H1 (cell line): ENCODE measurements at regions not wholly inside any gene's neighbourhood (a gene's known extent, or its start where the extent isn't known, plus 50 kb on each side); places are given as distances from the start of the nearest gene placed in this dataset.

Source experiments
- BCL11A ChIP-seq, 2 experiments: IDR thresholded peaks; one replicate each; pipeline ENCODE4 v1.6.1; 2011; ENCODE audit warnings: low read depth in 2 of 2, low read length in 2 of 2, mild to moderate bottlenecking in 2 of 2
- CEBPB ChIP-seq: IDR thresholded peaks from 2 replicates; pipeline ENCODE4 v1.6.1; 2012; ENCODE audit warnings: low read depth, low read length
- CHD7 ChIP-seq: fragments of 300-600 bp; sonication (generic); IDR thresholded peaks from 2 replicates; pipeline ENCODE4 v1.7.1; 2012; ENCODE audit warnings: low read length, moderate library complexity, mild to moderate bottlenecking, inconsistent platforms; ENCODE audit not compliant: insufficient replicate concordance
- E2F6 ChIP-seq: IDR thresholded peaks from 2 replicates; pipeline ENCODE4 v1.6.1; 2012; ENCODE audit warnings: inconsistent platforms
- EGR1 ChIP-seq: IDR thresholded peaks from 2 replicates; pipeline ENCODE4 v1.6.1; 2011; ENCODE audit warnings: low read depth, low read length, borderline replicate concordance
- EP300 ChIP-seq, 2 experiments: IDR thresholded peaks; 1 replicate in 1 of 2; 2 replicates in 1 of 2; pipeline ENCODE4 v1.6.1; 2011 to 2012; ENCODE audit warnings: low read depth in 2 of 2, low read length in 2 of 2, mild to moderate bottlenecking in 2 of 2, borderline replicate concordance in 1 of 2, inconsistent platforms in 1 of 2, moderate library complexity in 1 of 2
- RAD21 ChIP-seq, 2 experiments: IDR thresholded peaks in 1 of 2; conservative IDR thresholded peaks in 1 of 2; 2 replicates each; pipeline ENCODE4 v1.6.1; 2011; ENCODE audit warnings: low read depth in 2 of 2, low read length in 2 of 2, improper control_type of control experiment in 1 of 2, inconsistent platforms in 1 of 2, mild to moderate bottlenecking in 1 of 2, moderate library complexity in 1 of 2
- SAP30 ChIP-seq: fragments of 300-600 bp; sonication (generic); IDR thresholded peaks from 2 replicates; pipeline ENCODE4 v1.7.1; 2012; ENCODE audit warnings: low read length, moderate library complexity, mild to moderate bottlenecking, inconsistent platforms; ENCODE audit not compliant: insufficient read depth, insufficient replicate concordance
- SIN3A ChIP-seq, 2 experiments: IDR thresholded peaks in 1 of 2; conservative IDR thresholded peaks in 1 of 2; 2 replicates each; pipeline ENCODE4 v1.6.1; 2011 to 2012; ENCODE audit warnings: low read length in 2 of 2, improper control_type of control experiment in 1 of 2, low read depth in 1 of 2, mild to moderate bottlenecking in 1 of 2
- YY1 ChIP-seq: IDR thresholded peaks from 2 replicates; pipeline ENCODE4 v1.6.1; 2011; ENCODE audit warnings: low read depth, mild to moderate bottlenecking, low read length

- TF ChIP-seq CHD7 = no peak
- no peak for TF ChIP-seq EP300 (IDR thresholded peaks at IDR 0.05; ENCODE audit: borderline replicate concordance in 1 of 2, low read depth in 2 of 2, low read length in 2 of 2)
- no peak for TF ChIP-seq EGR1
- peak; percentile 34 to 40 for TF ChIP-seq RAD21 (IDR thresholded peaks at IDR 0.05 in 1 of 2, conservative IDR thresholded peaks at IDR 0.05 in 1 of 2; ENCODE audit: low read depth in 2 of 2, low read length in 2 of 2)
- TF ChIP-seq YY1 = peak; percentile 42; the same call in 1 of the 2 replicates
- no peak for TF ChIP-seq CEBPB
- TF ChIP-seq SIN3A (conservative IDR thresholded peaks at IDR 0.05 in 1 of 2, IDR thresholded peaks at IDR 0.05 in 1 of 2; ENCODE audit: low read depth in 1 of 2, low read length in 2 of 2) = no peak
- no peak for TF ChIP-seq BCL11A (IDR thresholded peaks at IDR 0.05; ENCODE audit: low read depth in 2 of 2, low read length in 2 of 2)
- no peak for TF ChIP-seq SAP30
- no peak for TF ChIP-seq E2F6
Observed at GRCh38 chr11:38411149-38411548, 1813.1 kb upstream of the RAG2 start (continued).
